ENCODE measurements at regions not wholly inside any gene's neighbourhood (a gene's known extent, or its start where the extent isn't known, plus 50 kb on each side); places are given as distances from the start of the nearest gene placed in this dataset.

GRCh38 chr16:77600555-77600954 lies 121.8 kb upstream of the NUDT7 start:
- Histone ChIP-seq H4K20me1 (replicated peaks in 1 of 2; ENCODE audit: control insufficient read depth in 1 of 2, insufficient read depth in 2 of 2, low read length in 2 of 2) (no peaks in the 10 kb centered on the region), H2BK20ac (ENCODE audit: low read length) (no peak overlapping the region), H2BK5ac (ENCODE audit: low read depth, low read length) (no peak overlapping the region), H3K4me3 (ENCODE audit: extremely low read depth in 1 of 4, insufficient read depth in 2 of 4, low read depth in 3 of 4, low read length in 4 of 4) (no peak overlapping the region), H3K79me2 (ENCODE audit: control insufficient read depth in 1 of 2, insufficient read depth in 2 of 2, low read length in 2 of 2) (no peaks in the 10 kb centered on the region), H2BK120ac (replicated peaks; ENCODE audit: low read depth, low read length) (no peak overlapping the region), H3K9me3 (ENCODE audit: insufficient read depth in 2 of 2, low read depth in 1 of 2, low read length in 1 of 2) (peaks cover 5% of the 10 kb centered on the region in 2 experiments; a peak in 2 of 4 replicates), H2BK15ac (ENCODE audit: low read length) (no peak overlapping the region), H2BK12ac (ENCODE audit: low read depth, low read length) (no peak overlapping the region), H3K14ac (ENCODE audit: insufficient read length) (no peak overlapping the region), H4K5ac (ENCODE audit: insufficient read length, low read depth, low read length) (no peak overlapping the region), H3K23ac (ENCODE audit: insufficient read length) (no peak overlapping the region), H3K9ac (replicated peaks in 1 of 4; ENCODE audit: extremely low read depth in 1 of 4, low read depth in 3 of 4, low read length in 3 of 4) (no peak overlapping the region), H3K27me3 (replicated peaks in 1 of 4; ENCODE audit: control insufficient read depth in 3 of 4, extremely low read depth in 1 of 4, insufficient read depth in 3 of 4, low read length in 3 of 4) (no peaks in the 10 kb centered on the region), H4K8ac (ENCODE audit: extremely low read depth, insufficient read depth, low read length) (no peak overlapping the region), H3K79me1 (ENCODE audit: low read depth, low read length) (no peaks in the 10 kb centered on the region), H3K18ac (ENCODE audit: extremely low read depth, low read length) (no peak overlapping the region), H3K56ac (replicated peaks; ENCODE audit: insufficient read length, low read depth, low read length) (no peak overlapping the region), H2AFZ (ENCODE audit: low read length) (no peak overlapping the region), H2AK5ac (ENCODE audit: low read depth, low read length) (no peak overlapping the region), H3K4me2 (ENCODE audit: insufficient read depth in 1 of 2, low read depth in 2 of 2, low read length in 2 of 2) (no peak overlapping the region), H3K36me3 (ENCODE audit: control insufficient read depth in 2 of 4, insufficient read depth in 4 of 4, low read length in 3 of 4) (no peaks in the 10 kb centered on the region; a peak in 1 of 8 replicates), H4K91ac (replicated peaks; ENCODE audit: insufficient read length, low read length) (no peak overlapping the region), H3K23me2 (ENCODE audit: low read depth, low read length) (no peaks in the 10 kb centered on the region), H3K27ac (ENCODE audit: low read depth, low read length) (no peak overlapping the region), H3K4me1 (replicated peaks in 1 of 4; ENCODE audit: control insufficient read depth in 3 of 4, insufficient read depth in 4 of 4, low read length in 3 of 4) (peaks cover 0 to 6% (median 0%) of the 10 kb centered on the region in 4 experiments; a peak in 1 of 7 replicates), H3K4ac (replicated peaks; ENCODE audit: insufficient read length, low read depth, low read length) (no peak overlapping the region)
- POLR2A ChIA-PET (ENCODE audit: partially characterized antibody): no interaction called here
- WGBS, 2 experiments (ENCODE audit: extremely low coverage in 1 of 2, insufficient coverage in 1 of 2, insufficient read length in 1 of 2, insufficient replicate concordance in 2 of 2, low coverage in 1 of 2, low lambda C conversion rate in 2 of 2, missing lambda C conversion rate in 1 of 2): 90% methylated on average over 2 of the region's 2 CpGs; no CpG with 5 or more reads in 1 of the 2 experiments
- CTCF ChIA-PET (ENCODE audit: partially characterized antibody): interaction anchor here (0.9 to 5.6 kb wide), 5 partner anchors 15 to 492 kb away, joined by 3 to 38 read pairs (median 3); no protein-coding TSS in a partner anchor
- DNase-seq (ENCODE audit: low read depth in 1 of 2, low spot score in 2 of 2) (no peak), FAIRE-seq (no peak)
- no peak for TF ChIP-seq FOSL1 (IDR thresholded peaks at IDR 0.05; ENCODE audit: insufficient read depth, low read depth, low read length)
- TF ChIP-seq MAX (IDR thresholded peaks at IDR 0.05): no peak
- no peak for TF ChIP-seq E2F6 (IDR thresholded peaks at IDR 0.05)
- TF ChIP-seq GTF2F1 (IDR thresholded peaks at IDR 0.05; ENCODE audit: borderline replicate concordance, low read depth, low read length): no peak

Measured in H1 (cell line).